GM19025 (cell line): ENCODE measurements at regions not wholly inside any gene's neighbourhood (a gene's known extent, or its start where the extent isn't known, plus 50 kb on each side); places are given as distances from the start of the nearest gene placed in this dataset.

Source experiments
- ATAC-seq: cut with Tn5 transposase; IDR thresholded peaks from one replicate; pipeline ENCODE4 v1.9.1; 2021; ENCODE audit warnings: mild to moderate bottlenecking, low read depth, moderate library complexity; ENCODE audit not compliant: unreplicated experiment

DNA sequence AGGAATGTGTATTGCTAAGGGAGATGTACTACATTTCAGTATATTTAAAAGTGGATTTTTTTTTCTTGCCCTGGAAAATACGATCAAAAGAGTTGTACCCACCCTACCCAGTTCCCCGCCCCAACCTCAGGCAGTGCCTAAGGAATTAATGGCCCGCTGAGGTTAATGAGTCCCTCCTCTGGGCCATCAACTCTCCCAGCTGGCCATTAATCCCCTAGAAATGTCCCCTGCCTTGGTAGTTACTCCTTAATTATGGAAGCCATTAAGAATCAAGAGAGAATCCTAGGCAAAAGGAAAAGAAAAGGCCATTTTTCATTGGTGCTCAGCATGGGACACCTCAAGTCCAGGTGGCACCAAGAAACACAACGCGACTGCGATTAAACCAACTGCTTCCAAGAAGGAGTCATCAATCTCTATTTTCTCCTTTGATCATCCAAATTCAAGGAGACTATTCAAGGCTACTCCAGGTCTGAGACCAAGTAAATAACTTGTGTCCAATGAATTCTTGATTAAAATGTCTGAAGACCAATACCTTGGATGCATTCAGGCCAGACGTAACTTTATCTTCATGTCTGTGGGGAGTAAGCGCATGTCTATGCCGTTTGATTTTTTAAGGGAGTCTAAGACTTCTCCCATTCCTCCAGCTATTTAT is 1962.2 kb upstream of the WWC1 start:
- ATAC-seq: no peak

- ATAC-seq: no peak
These were observed 1961.4 kb upstream of the WWC1 start for GRCh38 chr5:166330036-166330435.

GRCh38 chr5:166331521-166331920 is 1959.9 kb upstream of the WWC1 start:
- no peak for ATAC-seq

GRCh38 chr5:166338801-166339200 is 1952.6 kb upstream of the WWC1 start:
- ATAC-seq: no peak

DNA sequence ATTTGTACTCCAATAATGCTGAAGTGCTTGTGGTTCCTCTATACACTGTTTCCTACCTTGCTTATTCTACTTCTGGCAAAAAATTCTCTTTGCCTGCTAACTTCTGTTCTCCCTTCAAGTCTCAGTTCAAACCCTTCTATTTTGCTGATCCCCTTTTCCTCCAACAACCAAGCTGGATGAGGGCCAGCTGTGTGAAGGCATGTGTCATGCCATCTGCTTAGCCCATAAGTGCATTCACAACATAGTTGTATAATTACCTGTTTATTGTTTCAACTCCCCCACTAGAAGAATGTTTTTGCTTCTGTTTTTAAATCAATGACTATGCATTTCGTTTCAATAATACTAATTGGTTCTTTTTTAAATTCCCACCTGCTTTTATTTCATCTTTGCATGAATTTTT is 1951.4 kb upstream of the WWC1 start:
- ATAC-seq: no peak

GRCh38 chr5:166341740-166342337 is 1949.6 kb upstream of the WWC1 start:
- ATAC-seq: no peak

GRCh38 chr5:166342402-166342801 is 1949.0 kb upstream of the WWC1 start:
- no peak for ATAC-seq

DNA sequence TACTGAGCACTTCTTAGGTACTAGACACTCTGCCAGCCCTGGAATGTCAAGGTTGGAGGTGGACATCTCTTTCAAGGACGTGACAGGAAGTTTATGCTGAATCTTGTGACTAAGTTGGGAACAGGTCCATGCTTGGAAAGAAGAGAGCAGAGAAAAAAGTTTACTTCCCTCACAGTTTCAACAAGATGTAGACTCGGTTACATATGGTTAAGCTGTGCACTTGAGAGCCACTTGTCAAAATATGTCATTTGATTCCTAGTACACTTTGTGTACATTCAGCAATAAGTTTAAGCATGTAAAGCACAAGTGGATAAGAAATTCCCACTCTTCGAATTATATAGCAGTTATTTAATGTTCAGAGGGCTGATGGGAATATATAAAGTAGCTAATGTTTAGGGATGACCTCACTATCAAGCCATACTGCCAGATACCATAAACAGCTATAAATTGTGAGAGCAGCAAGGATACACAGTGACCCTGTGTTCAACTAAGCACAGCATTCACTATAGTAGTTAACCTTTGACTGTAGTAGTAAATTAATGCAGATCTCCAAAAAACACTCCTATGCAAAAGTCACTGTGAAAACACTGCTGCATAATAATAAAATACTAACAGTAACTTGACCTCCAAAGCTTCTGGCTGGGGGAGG is 1944.6 kb upstream of the WWC1 start:
- no peak for ATAC-seq

- ATAC-seq: no peak
These were observed 1942.4 kb upstream of the WWC1 start for GRCh38 chr5:166349046-166349445.

GRCh38 chr5:166353580-166353979 is 1937.9 kb upstream of the WWC1 start:
- ATAC-seq: no peak

DNA sequence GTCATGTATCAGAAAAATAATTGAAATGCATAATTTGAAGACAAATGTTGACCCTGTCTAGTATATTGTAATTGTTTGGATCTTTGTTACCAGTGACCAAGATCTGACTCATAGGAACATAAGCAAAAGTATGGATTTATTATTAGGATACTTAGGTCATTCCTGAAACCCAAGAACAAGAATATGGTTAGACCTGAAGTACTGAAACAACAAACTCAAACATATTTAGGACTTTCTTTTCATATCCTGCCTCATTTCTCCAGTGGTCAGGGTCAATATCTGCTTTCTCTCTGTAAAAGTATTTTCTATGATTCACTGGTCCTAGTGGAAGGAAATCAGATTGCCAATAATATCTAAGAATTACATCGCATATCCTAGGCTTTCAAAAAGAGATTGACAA is 1937.1 kb upstream of the WWC1 start:
- ATAC-seq: no peak

DNA sequence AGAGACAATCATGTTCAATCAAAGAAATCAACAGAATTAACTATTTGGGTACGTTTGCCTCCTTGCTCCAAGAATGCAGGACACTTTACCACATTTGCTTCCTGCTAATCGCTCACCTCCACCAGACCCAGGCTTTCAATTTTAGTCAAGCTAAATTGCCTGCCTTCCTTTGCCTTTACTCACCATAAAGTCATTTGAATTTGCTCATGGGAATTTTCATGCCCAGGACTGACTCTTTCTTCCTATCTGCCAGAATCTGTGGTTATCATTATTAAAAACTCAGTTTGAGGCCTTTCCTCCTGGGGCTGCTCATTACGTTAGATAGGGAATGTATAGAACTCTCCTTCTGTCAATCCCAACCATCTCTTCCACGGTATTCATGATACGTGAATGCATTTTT is 1935.3 kb upstream of the WWC1 start:
- ATAC-seq: no peak

- no peak for ATAC-seq
These were observed 1933.2 kb upstream of the WWC1 start for GRCh38 chr5:166358127-166358830.

- no peak for ATAC-seq
These were observed 1928.2 kb upstream of the WWC1 start for GRCh38 chr5:166363087-166363760.

DNA sequence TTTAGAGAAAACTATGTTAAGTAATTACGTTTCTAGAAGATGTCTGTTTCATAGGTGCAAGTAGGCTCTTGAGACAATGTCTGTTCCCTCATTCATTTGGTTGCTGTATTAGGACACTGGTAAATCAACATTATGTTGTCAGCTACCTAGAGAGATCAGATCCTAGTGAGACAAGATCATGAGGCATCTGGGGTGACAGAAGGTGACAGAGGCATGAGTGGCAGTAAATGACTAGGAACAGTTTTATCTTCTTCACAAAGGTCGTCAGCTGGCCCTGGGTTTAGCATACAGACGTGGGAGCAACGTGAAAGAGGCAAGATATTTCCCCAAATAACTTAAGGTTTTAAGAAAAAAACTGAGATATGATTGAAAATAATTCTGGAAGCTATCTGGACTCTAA is 1926.3 kb upstream of the WWC1 start:
- no peak for ATAC-seq

DNA sequence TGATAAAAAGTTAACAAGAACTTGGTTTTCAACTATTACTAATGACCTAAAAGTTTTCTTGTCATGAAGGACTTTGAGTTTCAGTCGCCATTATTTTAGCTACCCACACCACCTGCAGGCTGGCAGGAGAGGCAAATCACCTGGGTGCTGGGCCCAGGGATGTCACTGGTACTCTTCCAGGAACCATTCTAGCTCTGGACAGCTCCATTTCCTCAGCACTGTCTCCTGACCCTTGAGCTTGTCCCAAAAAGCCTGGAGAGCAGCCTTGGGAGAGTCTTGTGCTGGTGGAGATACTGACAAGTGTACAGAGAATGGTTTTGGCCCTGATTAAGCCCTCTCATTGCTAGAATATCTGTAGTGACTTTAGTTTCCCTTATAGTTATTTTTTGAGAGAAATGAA is 1924.1 kb upstream of the WWC1 start:
- ATAC-seq: no peak

DNA sequence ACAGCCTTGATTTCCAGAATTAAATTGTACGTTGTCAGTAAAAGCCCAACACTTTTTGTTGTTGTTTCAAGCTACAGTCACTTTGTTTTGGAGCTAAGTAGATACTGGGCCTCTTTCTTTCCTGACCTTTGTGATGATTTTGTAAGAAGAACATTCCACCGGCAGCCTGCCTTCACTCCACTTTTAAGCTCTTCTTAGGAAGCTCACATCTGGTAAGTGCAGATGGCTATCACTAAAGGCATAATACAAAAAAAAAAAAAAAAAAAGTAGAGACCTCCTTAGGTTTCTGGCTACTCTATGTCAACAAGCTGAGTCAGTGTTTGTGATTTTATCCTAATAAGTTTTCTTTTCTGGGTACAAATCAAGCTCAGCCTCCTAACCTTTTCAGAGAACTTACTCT is 1922.1 kb upstream of the WWC1 start:
- ATAC-seq: no peak

DNA sequence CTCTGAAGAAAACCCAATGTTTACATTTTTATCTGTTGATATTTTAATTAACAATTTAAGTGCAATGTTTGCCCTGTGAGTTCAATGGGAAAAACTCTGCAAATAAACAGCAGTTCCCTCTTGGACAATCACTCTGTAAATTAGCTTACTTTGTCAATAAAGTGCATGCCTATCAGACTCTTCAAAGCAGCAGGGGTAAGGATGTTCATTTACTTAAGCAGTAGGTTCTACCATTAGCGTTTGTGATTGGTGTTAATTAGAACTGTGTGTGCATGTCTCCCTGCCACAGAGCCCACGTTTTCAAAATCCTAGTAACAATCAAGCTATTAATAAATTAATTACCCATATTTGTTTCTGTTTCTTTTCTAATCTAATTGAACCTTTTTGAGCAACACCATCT is 1921.6 kb upstream of the WWC1 start:
- no peak for ATAC-seq

GRCh38 chr5:166370928-166371690 is 1920.3 kb upstream of the WWC1 start:
- ATAC-seq: no peak

GRCh38 chr5:166373817-166374216 is 1917.6 kb upstream of the WWC1 start:
- ATAC-seq: no peak
